H9 (cell line): ENCODE measurements at regions not wholly inside any gene's neighbourhood (a gene's known extent, or its start where the extent isn't known, plus 50 kb on each side); places are given as distances from the start of the nearest gene placed in this dataset.
"Not testable (repeated sequence)": the region's sequence is repeated elsewhere in the genome, so short reads cannot be mapped to it uniquely, and the experiment has no call there.

Experiments used
- DNase-seq: peaks from one replicate; pipeline ENCODE4 v3.0.0-alpha.2; 2017
- H2AFZ ChIP-seq: one replicate; pipeline ENCODE4 v1.6.1; 2013; ENCODE audit warnings: mild to moderate bottlenecking, low read length, control low read depth, moderate library complexity
- H2AK5ac ChIP-seq: 2 replicates; pipeline ENCODE4 v1.6.1; 2013; ENCODE audit warnings: low read length, control low read depth, mixed read lengths; ENCODE audit not compliant: insufficient read length
- H2BK120ac ChIP-seq: one replicate; pipeline ENCODE4 v1.6.1; 2013; ENCODE audit warnings: low read depth, mild to moderate bottlenecking, low read length, control low read depth, inconsistent platforms; ENCODE audit not compliant: poor library complexity, severe bottlenecking
- H2BK12ac ChIP-seq: 2 replicates; pipeline ENCODE4 v1.6.1; 2013; ENCODE audit warnings: low read length, control low read depth, mixed read lengths, low read depth; ENCODE audit not compliant: insufficient read length
- H2BK15ac ChIP-seq: 2 replicates; pipeline ENCODE4 v1.6.1; 2013; ENCODE audit warnings: low read depth, low read length, control low read depth
- H2BK20ac ChIP-seq: one replicate; pipeline ENCODE4 v1.6.1; 2013; ENCODE audit warnings: low read depth, mild to moderate bottlenecking, low read length, control low read depth, inconsistent platforms; ENCODE audit not compliant: poor library complexity, severe bottlenecking
- H2BK5ac ChIP-seq: 2 replicates; pipeline ENCODE4 v1.6.1; 2013; ENCODE audit warnings: low read length, control low read depth, mixed read lengths; ENCODE audit not compliant: insufficient read length
- H3K14ac ChIP-seq: 2 replicates; pipeline ENCODE4 v1.6.1; 2013; ENCODE audit warnings: low read length, control low read depth; ENCODE audit not compliant: insufficient read depth
- H3K18ac ChIP-seq: 2 replicates; pipeline ENCODE4 v1.6.1; 2013; ENCODE audit warnings: low read depth, mild to moderate bottlenecking, mixed read lengths, low read length, control low read depth; ENCODE audit not compliant: insufficient read length
- H3K23ac ChIP-seq: 2 replicates; pipeline ENCODE4 v1.6.1; 2013; ENCODE audit warnings: low read length, control low read depth, mixed read lengths, low read depth; ENCODE audit not compliant: insufficient read length
- H3K23me2 ChIP-seq: 2 replicates; pipeline ENCODE4 v1.6.1; 2013; ENCODE audit warnings: low read depth, mild to moderate bottlenecking, mixed read lengths, low read length, control low read depth; ENCODE audit not compliant: insufficient read length, poor library complexity, severe bottlenecking
- H3K27ac ChIP-seq: 2 replicates; pipeline ENCODE4 v1.5.1; 2013; ENCODE audit warnings: low read length, control low read depth, mixed read lengths, low read depth; ENCODE audit not compliant: insufficient read length
- H3K27me3 ChIP-seq: 2 replicates; pipeline ENCODE4 v1.6.1; 2013; ENCODE audit warnings: low read length, control low read depth, inconsistent platforms; ENCODE audit not compliant: insufficient read depth
- H3K4ac ChIP-seq: 2 replicates; pipeline ENCODE4 v1.6.1; 2013; ENCODE audit warnings: low read depth, mild to moderate bottlenecking, control low read depth, inconsistent platforms, low read length, moderate library complexity
- H3K4me1 ChIP-seq: 2 replicates; pipeline ENCODE4 v1.6.1; 2013; ENCODE audit warnings: low read length, control low read depth, inconsistent platforms; ENCODE audit not compliant: insufficient read depth
- H3K4me2 ChIP-seq: 2 replicates; pipeline ENCODE4 v1.6.1; 2013; ENCODE audit warnings: low read length, control low read depth, mixed read lengths; ENCODE audit not compliant: insufficient read length, insufficient read depth
- H3K56ac ChIP-seq: 2 replicates; pipeline ENCODE4 v1.6.1; 2013; ENCODE audit warnings: low read depth, mild to moderate bottlenecking, mixed read lengths, low read length, control low read depth; ENCODE audit not compliant: insufficient read length
- H3K79me1 ChIP-seq: 2 replicates; pipeline ENCODE4 v1.6.1; 2013; ENCODE audit warnings: low read depth, mild to moderate bottlenecking, moderate library complexity, low read length, control low read depth, inconsistent platforms; ENCODE audit not compliant: insufficient read depth, poor library complexity, severe bottlenecking
- H3K79me2 ChIP-seq: 2 replicates; pipeline ENCODE4 v1.6.1; 2013; ENCODE audit warnings: low read length, control low read depth, inconsistent platforms; ENCODE audit not compliant: insufficient read depth
- H3K9ac ChIP-seq: 2 replicates; pipeline ENCODE4 v1.6.1; 2013; ENCODE audit warnings: low read length, control low read depth, mixed read lengths; ENCODE audit not compliant: insufficient read length; ENCODE audit errors: extremely low read depth
- H3K9me3 ChIP-seq: one replicate; pipeline ENCODE4 v1.6.1; 2013; ENCODE audit warnings: low read depth, low read length, inconsistent platforms; ENCODE audit not compliant: control insufficient read depth
- H3T11ph ChIP-seq: one replicate; pipeline ENCODE4 v1.6.1; 2013; ENCODE audit warnings: mild to moderate bottlenecking, low read length, control low read depth, inconsistent platforms
- H4K20me1 ChIP-seq: one replicate; pipeline ENCODE4 v1.6.1; 2013; ENCODE audit not compliant: control insufficient read depth, insufficient read length, insufficient read depth
- H4K5ac ChIP-seq: 2 replicates; pipeline ENCODE4 v1.6.1; 2013; ENCODE audit warnings: low read depth, mild to moderate bottlenecking, mixed read lengths, low read length, control low read depth; ENCODE audit not compliant: insufficient read length
- H4K8ac ChIP-seq: replicated peaks from 2 replicates; pipeline ENCODE4 v1.6.1; 2013; ENCODE audit warnings: low read length, control low read depth, mixed read lengths, low read depth; ENCODE audit not compliant: insufficient read length
- H4K91ac ChIP-seq: 2 replicates; pipeline ENCODE4 v1.6.1; 2013; ENCODE audit warnings: low read depth, mild to moderate bottlenecking, moderate library complexity, mixed read lengths, low read length, control low read depth; ENCODE audit not compliant: insufficient read length
- H3K27ac Mint-ChIP-seq, 3 experiments: 2 replicates in 2 of 3; 3 replicates in 1 of 3; pipeline ENCODE4 v1.8.0; 2020 to 2021; ENCODE audit warnings: mixed read lengths in 3 of 3, mild to moderate bottlenecking in 1 of 3, moderate library complexity in 1 of 3
- H3K27me3 Mint-ChIP-seq: 2 replicates; pipeline ENCODE4 v1.8.0; 2021; ENCODE audit warnings: low read depth, mild to moderate bottlenecking, moderate library complexity, mixed read lengths
- H3K36me3 Mint-ChIP-seq, 3 experiments: 2 replicates in 2 of 3; 3 replicates in 1 of 3; pipeline ENCODE4 v1.8.0; 2020 to 2021; ENCODE audit warnings: low read depth in 3 of 3, mixed read lengths in 3 of 3; ENCODE audit not compliant: insufficient read depth in 1 of 3
- H3K4me1 Mint-ChIP-seq, 2 experiments: 2 replicates each; pipeline ENCODE4 v1.8.0; 2020; ENCODE audit warnings: mixed read lengths in 2 of 2
- H3K4me3 Mint-ChIP-seq, 2 experiments: 2 replicates in 1 of 2; 3 replicates in 1 of 2; pipeline ENCODE4 v1.8.0; 2020 to 2021; ENCODE audit warnings: mild to moderate bottlenecking in 2 of 2, mixed read lengths in 2 of 2, moderate library complexity in 1 of 2
- H3K9me3 Mint-ChIP-seq, 2 experiments: 2 replicates in 1 of 2; 3 replicates in 1 of 2; pipeline ENCODE4 v1.8.0; 2020; ENCODE audit warnings: mild to moderate bottlenecking in 2 of 2, mixed read lengths in 2 of 2, moderate library complexity in 1 of 2
- WGBS: extraction: QIAGEN DNeasy Blood & Tissue Kit; methylation state at CpG from one replicate; pipeline ENCODE4 v1.1.7; 2013; ENCODE audit warnings: missing lambda C conversion rate, low lambda C conversion rate, mixed read lengths; ENCODE audit not compliant: insufficient read length; ENCODE audit errors: extremely low coverage; 5-methylcytosine and 5-hydroxymethylcytosine counted together
- TF ChIP-seq, protein P1 (sequence below): fragments of 200-600 bp; sonication (generic); conservative IDR thresholded peaks from 3 replicates; pipeline ENCODE4 v1.8.0; 2021; ENCODE audit warnings: antibody characterized with exemption, mild to moderate bottlenecking

DNA sequence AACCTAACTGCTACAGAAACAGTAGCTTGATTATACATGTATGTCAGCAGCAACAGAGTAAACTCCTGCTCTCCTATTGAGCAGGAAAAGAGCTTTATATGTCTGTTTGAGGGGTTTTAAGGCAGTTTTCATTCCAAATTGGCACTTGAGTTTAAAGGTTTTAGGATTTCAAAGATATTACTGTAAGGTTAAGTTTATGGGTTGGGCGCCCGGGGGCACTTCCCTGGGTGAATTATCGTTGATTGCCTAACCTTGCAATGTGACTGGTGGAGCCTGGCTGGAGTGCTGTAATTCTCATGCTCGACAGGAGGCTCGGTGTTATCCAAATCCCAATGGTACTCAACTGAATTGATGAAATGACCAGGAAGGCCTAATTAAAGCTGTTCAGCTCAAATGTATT, 1586.1 kb downstream of the OLFM4 start:
- no CpG with 5 or more reads among the region's 5 CpGs for WGBS
- H2BK120ac ChIP-seq: no peak overlapping the region
- no peak overlapping the region for H2BK12ac ChIP-seq
- H3K56ac ChIP-seq: no peak overlapping the region
- H4K20me1 ChIP-seq: no peaks in the 10 kb centered on the region
- H3K79me1 ChIP-seq: no peaks in the 10 kb centered on the region
- Mint-ChIP-seq H3K27me3 (no peaks in the 10 kb centered on the region), H3K9me3 (no peaks in the 10 kb centered on the region), H3K4me1 (peaks cover 3 to 8% of the 10 kb centered on the region in 2 experiments; a peak in 3 of 4 replicates), H3K36me3 (no peaks in the 10 kb centered on the region), H3K4me3 (no peak overlapping the region), H3K27ac (no peak overlapping the region)
- H3K23ac ChIP-seq: no peak overlapping the region
- H3K9ac ChIP-seq: no peak overlapping the region
- no peak overlapping the region for H2AFZ ChIP-seq
- TF ChIP-seq, protein P1, sequence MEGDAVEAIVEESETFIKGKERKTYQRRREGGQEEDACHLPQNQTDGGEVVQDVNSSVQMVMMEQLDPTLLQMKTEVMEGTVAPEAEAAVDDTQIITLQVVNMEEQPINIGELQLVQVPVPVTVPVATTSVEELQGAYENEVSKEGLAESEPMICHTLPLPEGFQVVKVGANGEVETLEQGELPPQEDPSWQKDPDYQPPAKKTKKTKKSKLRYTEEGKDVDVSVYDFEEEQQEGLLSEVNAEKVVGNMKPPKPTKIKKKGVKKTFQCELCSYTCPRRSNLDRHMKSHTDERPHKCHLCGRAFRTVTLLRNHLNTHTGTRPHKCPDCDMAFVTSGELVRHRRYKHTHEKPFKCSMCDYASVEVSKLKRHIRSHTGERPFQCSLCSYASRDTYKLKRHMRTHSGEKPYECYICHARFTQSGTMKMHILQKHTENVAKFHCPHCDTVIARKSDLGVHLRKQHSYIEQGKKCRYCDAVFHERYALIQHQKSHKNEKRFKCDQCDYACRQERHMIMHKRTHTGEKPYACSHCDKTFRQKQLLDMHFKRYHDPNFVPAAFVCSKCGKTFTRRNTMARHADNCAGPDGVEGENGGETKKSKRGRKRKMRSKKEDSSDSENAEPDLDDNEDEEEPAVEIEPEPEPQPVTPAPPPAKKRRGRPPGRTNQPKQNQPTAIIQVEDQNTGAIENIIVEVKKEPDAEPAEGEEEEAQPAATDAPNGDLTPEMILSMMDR: no peak
- no peak for DNase-seq
- H3K27me3 ChIP-seq: no peaks in the 10 kb centered on the region
- H3K9me3 ChIP-seq: no peaks in the 10 kb centered on the region
- no peak overlapping the region for H2AK5ac ChIP-seq
- no peak overlapping the region for H3K18ac ChIP-seq
- H3K4ac ChIP-seq: no peak overlapping the region
- no peak overlapping the region for H4K91ac ChIP-seq
- H3K14ac ChIP-seq: no peak overlapping the region
- H2BK15ac ChIP-seq: no peak overlapping the region
- H2BK5ac ChIP-seq: no peak overlapping the region
- H3K27ac ChIP-seq: no peak overlapping the region
- H3K79me2 ChIP-seq: no peaks in the 10 kb centered on the region
- H4K5ac ChIP-seq: no peak overlapping the region
- H4K8ac ChIP-seq: no peak overlapping the region
- H3K23me2 ChIP-seq: no peaks in the 10 kb centered on the region
- no peak overlapping the region for H2BK20ac ChIP-seq
- no peak overlapping the region for H3K4me2 ChIP-seq
- H3K4me1 ChIP-seq: no peaks in the 10 kb centered on the region
- H3T11ph ChIP-seq: no peak overlapping the region

DNA sequence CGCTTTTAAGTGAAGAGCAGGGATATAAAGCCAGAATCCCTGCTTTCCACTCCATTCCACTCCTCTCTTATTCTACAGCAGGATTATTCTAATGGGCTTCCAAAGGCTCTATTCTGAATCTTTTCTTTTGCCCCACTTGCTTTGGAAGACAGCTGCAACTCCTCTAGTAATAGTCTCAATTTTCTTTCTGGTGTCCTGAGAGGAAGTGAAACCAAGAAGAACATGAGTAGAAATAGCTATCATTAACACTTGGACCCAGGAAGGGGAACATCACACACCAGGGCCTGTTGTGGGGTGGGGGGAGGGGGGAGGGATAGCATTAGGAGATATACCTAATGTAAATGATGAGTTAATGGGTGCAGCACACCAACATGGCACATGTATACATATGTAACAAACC, 1597.9 kb downstream of the OLFM4 start:
- not testable (repeated sequence) for H3K56ac ChIP-seq, DNase-seq, H2BK20ac ChIP-seq, H3K36me3 Mint-ChIP-seq, H3K9ac ChIP-seq, H3K23ac ChIP-seq, H2AK5ac ChIP-seq, H3K14ac ChIP-seq, H3K27ac ChIP-seq, H2BK5ac ChIP-seq, H3K4me1 Mint-ChIP-seq, H2BK15ac ChIP-seq, H3K4me2 ChIP-seq, H3K9me3 ChIP-seq, H2AFZ ChIP-seq, H2BK12ac ChIP-seq, H3K79me2 ChIP-seq, H3K4me1 ChIP-seq, H3K4ac ChIP-seq, H4K91ac ChIP-seq, H3K9me3 Mint-ChIP-seq, H3K4me3 Mint-ChIP-seq, H3K27me3 Mint-ChIP-seq, H3K23me2 ChIP-seq, H4K20me1 ChIP-seq, H4K5ac ChIP-seq, H3T11ph ChIP-seq, H3K27me3 ChIP-seq, H3K18ac ChIP-seq, H4K8ac ChIP-seq, H2BK120ac ChIP-seq, H3K79me1 ChIP-seq
- no CpG with 5 or more reads among the region's 1 CpG for WGBS
- 0 out of 7 replicates have a peak overlapping the region, but pooled peaks of 1 of the 3 experiments have one; percentile 23 for H3K27ac Mint-ChIP-seq
